GM12891 (cell line): ENCODE measurements at regions not wholly inside any gene's neighbourhood (a gene's known extent, or its start where the extent isn't known, plus 50 kb on each side); places are given as distances from the start of the nearest gene placed in this dataset.

Source experiments
- DNase-seq: peaks from one replicate; pipeline ENCODE4 v3.0.0; 2011; ENCODE audit warnings: low spot score; ENCODE audit not compliant: insufficient read length
- FAIRE-seq: peaks from 2 replicates; lab custom pipeline; 2011; peaks lifted over from hg19 to GRCh38; lab: Jason Lieb, UNC
- PAX5 ChIP-seq: IDR thresholded peaks from 2 replicates; pipeline ENCODE4 v1.6.1; 2011; ENCODE audit warnings: low read length, moderate library complexity, mild to moderate bottlenecking; ENCODE audit not compliant: insufficient read depth, severe bottlenecking
- POLR2A ChIP-seq: IDR thresholded peaks from 2 replicates; pipeline ENCODE4 v1.6.1; 2011; ENCODE audit warnings: low read depth, low read length, control low read depth
- POLR2AphosphoS5 ChIP-seq: IDR thresholded peaks from 2 replicates; pipeline ENCODE4 v1.6.1; 2011; ENCODE audit warnings: low read depth, low read length, control low read depth
- POU2F2 ChIP-seq: IDR thresholded peaks from 2 replicates; pipeline ENCODE4 v1.6.1; 2011; ENCODE audit warnings: low read depth, mild to moderate bottlenecking, control low read depth, low read length, moderate library complexity
- SPI1 ChIP-seq: IDR thresholded peaks from 2 replicates; pipeline ENCODE4 v1.6.1; 2011; ENCODE audit warnings: low read depth, low read length, control low read depth
- TAF1 ChIP-seq: IDR thresholded peaks from 2 replicates; pipeline ENCODE4 v1.6.1; 2011; ENCODE audit warnings: low read depth, low read length, control low read depth

DNA sequence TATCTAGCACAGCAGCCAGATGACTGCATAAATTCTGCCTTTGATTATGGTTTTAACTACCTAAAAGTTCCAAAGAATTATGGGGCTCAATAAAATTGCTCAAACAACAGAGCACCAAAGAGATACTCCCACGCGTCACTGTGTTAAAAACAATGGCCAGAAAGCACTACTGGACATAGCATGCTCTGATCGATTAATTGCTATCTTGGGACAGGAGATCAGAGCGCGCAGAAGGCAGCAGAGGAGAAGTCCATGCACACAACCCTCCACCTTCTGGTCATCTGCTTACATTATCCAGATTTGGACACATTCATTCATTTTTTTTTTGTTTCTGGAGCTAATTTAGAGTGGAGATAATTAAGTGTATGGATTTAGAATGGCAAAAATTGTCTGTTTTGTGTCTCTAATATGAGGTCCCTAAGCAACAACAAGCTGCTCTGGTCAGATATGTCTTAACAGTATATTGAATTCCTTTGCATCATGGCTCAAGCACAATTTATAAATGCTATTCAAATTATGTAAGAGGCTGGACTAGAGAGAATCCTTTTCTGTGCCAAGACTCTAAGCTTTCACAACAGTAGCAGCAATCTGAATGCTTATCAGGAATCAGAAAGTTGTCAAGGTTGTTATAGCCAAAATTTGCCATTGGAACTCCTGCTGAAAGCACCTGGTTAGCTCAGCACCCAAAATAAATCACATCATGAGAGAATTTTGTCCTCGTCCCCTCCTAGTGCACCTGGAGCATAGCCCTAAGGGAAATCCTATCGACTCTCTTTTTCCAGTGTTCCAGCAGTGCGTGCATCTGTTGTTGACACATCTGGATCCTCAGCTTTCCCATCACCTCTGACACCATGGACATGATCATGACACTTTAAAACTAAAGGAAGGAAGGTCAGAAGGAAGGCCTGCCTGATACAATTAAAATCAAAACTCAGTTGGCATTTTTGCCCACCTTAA is 98.6 kb upstream of the HMHB1 start:
- FAIRE-seq (peak; percentile 72), DNase-seq (no peak)
- TF ChIP-seq PAX5 (no peak), POU2F2 (no peak), POLR2A (no peak), SPI1 (no peak), POLR2AphosphoS5 (no peak), TAF1 (no peak)

DNA sequence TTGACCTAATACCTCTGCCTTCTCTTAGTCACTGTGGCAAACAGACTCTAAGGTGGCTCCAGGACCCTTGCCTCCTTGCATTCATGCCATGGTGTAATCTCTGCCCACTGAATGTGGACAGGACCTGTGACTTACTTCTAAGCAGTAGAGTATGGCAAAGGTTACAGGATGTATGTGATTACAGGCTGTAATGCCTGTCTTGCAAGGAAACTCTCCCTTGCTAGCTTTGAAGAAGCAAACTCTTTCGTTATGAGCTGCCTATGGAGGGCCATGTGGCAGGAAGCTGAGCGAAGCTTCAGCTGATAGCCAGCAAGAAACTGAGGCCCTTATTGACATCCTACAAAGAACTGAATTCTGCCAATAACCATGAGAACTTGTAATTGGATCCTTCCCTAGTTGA is 103.3 kb upstream of the HMHB1 start:
- DNase-seq = no peak
- no peak for TF ChIP-seq PAX5
- no peak for TF ChIP-seq TAF1
- no peak for TF ChIP-seq POLR2A
- TF ChIP-seq POLR2AphosphoS5 = no peak
- no peak for TF ChIP-seq SPI1
- no peak for TF ChIP-seq POU2F2
- no peak for FAIRE-seq

DNA sequence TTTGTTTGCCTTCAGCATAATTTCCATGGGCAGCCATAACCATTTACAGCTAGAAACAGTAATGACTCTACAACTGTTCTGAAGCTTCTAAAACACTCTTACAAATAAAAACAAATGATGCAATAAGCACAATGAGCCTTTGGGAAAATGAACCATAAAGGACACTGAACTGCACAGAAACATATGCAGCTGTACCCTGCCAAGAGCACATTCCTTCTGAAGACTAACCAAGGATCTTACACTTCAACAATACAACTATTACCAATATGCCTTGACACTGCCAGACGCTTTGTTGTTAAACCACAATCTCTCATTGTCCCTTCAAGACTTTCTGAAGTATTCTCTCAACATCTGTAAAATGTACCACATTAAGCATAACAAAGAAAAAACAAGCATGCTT is 104.2 kb upstream of the HMHB1 start:
- FAIRE-seq (no peak), DNase-seq (no peak)
- TF ChIP-seq PAX5 (no peak), POU2F2 (no peak), SPI1 (no peak), POLR2AphosphoS5 (no peak), TAF1 (no peak), POLR2A (no peak)

DNA sequence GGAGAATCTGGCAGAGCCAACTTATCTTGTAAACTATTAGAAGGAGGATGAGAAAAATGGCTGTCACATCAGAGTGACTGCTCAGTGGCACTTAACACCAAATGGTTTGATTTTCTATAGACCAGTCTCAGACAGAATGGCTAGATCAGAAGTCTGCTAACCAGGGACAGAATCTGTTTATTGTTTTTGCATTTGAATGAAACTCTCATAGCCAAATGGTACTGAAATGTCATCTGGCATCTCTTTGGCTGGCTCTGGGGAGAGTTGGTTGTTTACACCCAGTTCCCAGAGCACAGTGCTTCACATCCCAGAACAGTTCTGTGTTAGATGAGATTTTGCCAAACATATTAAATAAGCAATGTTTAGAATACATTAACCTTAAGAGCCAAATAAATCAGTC is 106.6 kb upstream of the HMHB1 start:
- DNase-seq (no peak), FAIRE-seq (no peak)
- no peak for TF ChIP-seq PAX5
- TF ChIP-seq TAF1 = no peak
- TF ChIP-seq POU2F2 = no peak
- TF ChIP-seq POLR2AphosphoS5 = no peak

DNA sequence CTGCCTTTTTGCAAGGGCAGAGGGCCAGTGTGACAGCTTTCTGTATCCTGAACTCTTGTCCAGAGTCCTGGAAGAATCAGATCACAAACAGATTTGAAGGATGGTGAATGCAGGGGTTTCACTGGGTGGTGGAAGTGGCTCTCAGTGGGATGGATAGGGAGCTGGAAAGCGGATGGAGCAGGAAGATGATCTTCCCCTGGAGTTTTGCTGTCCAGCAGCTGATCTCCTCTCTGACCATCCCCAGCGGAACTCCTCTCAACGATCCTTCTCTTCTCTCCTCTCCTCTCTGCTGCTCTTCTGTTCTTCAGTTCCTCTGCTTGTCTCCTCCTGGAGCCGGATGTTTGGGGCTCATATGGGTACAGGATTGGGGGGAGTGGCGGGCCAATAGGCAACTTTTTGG is 108.3 kb upstream of the HMHB1 start:
- no peak for FAIRE-seq
- no peak for TF ChIP-seq TAF1
- DNase-seq = no peak

DNA sequence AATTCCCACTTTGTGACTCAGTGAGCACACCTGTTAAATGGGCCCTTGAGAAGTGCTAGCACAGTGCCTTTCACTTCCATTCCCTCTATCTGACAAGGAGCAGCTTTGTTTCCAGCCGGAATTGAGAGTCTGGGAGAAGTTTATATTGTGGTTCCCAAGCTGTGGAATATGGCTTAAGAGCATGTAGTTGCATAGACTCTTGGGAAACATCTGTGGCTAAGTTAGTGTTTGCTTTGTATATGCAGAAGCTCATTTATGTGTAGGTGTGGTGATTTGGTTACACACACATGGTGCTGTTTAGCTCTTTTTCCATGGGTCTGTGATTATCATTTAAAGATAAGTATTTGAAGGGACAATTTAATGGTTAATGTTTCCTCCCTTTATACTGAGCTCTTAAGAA is 110.5 kb upstream of the HMHB1 start:
- no peak for FAIRE-seq
- TF ChIP-seq PAX5 (no peak), POU2F2 (no peak), POLR2A (no peak), TAF1 (no peak), POLR2AphosphoS5 (no peak), SPI1 (no peak)
- DNase-seq = no peak

DNA sequence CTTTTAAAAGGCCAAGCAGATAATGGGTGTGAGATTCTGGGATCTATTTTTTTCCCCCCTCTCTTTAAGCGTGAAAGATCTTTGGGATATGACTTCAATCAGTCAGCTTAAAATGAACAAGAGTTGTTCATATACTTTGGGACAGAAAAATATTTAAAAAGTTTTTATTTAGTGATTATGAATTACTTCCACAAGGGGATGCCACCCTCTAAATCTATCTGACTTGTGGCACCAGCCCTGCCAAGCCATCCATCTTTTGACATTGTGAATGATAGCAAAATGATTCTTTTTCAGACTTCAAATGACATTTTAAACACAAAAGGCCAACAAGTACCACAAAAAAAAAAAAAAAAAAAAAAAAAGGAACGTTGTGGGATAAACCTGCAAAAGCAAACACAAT is 111.0 kb upstream of the HMHB1 start:
- no peak for DNase-seq
- TF ChIP-seq SPI1 (no peak), PAX5 (no peak), POLR2A (no peak), POU2F2 (no peak), TAF1 (no peak), POLR2AphosphoS5 (no peak)
- FAIRE-seq = no peak

DNA sequence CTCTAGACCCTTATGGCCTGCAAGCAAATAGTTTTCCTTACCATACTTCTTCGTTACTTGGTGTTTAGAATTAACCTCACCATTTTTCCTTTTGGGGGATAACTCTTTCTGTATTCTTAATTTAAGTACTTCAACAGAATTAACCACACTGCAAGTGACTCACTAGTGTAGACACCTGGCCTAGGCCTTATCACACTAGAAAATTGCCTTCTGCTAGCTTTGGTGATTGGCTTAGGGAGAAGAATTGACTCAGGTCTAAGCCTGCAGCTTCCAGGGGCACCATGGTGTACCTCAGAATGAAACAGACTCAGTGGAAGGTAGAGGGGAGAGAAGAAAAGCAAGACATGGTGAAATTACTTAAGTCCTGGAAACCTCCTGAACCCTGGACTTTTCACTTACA is 112.8 kb upstream of the HMHB1 start:
- FAIRE-seq = no peak
- TF ChIP-seq TAF1 = no peak
- TF ChIP-seq POLR2A = no peak
- TF ChIP-seq POLR2AphosphoS5 = no peak
- no peak for TF ChIP-seq PAX5
- no peak for TF ChIP-seq POU2F2
- no peak for TF ChIP-seq SPI1
- no peak for DNase-seq

DNA sequence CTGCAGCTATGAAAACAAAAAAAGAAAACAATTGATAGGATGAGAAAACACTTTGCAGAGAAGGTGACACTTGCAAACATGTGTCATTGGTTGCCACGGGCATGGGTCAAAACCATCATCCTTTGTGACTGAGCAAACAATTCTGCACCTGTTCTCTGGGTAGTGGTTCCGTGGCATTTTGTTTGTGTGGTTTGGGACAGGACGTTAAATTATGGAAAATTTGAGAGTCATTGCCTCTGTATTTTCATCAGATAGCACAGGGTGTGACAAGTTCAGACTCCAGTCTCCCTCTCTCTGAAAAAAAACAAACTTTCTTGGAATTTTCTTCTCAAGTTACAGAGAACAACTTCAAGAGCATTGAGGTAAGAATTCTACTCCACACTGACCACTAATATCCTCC is 113.4 kb upstream of the HMHB1 start:
- no peak for TF ChIP-seq TAF1
- TF ChIP-seq SPI1 = no peak
- TF ChIP-seq POLR2A = no peak
- TF ChIP-seq POLR2AphosphoS5 = no peak
- TF ChIP-seq POU2F2 = no peak
- no peak for TF ChIP-seq PAX5
- DNase-seq (no peak), FAIRE-seq (peak; percentile 57)

DNA sequence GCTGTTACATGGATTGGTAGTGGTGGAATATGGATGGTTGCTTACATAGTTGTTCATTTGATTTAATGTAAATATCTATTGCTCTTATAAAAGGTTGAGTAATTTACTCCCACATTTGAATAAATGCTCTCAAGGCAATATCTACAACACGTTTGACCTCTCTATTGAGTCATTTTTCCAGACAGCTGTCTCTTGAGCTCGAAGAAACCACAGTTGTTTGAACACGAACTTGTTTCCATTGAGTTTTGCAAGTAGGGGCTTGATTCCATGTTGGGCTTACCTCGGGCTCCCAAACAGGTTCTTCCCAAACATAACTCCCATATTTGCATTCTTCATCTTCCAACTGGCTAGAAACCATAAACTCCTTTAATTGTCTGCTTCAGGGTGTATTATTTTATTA is 115.0 kb upstream of the HMHB1 start:
- DNase-seq (no peak), FAIRE-seq (no peak)
- TF ChIP-seq PAX5 (no peak), SPI1 (no peak), POU2F2 (no peak), POLR2A (no peak), POLR2AphosphoS5 (no peak), TAF1 (no peak)
